WI38 (cell line): ENCODE measurements at regions not wholly inside any gene's neighbourhood (a gene's known extent, or its start where the extent isn't known, plus 50 kb on each side); places are given as distances from the start of the nearest gene placed in this dataset.

Experiments used
- H3K4me3 ChIP-seq: 2 replicates; pipeline ENCODE4 v1.5.1; 2011; ENCODE audit warnings: low read depth, mild to moderate bottlenecking, control low read depth, low read length
- TF ChIP-seq, protein P1 (sequence below): IDR thresholded peaks from 2 replicates; pipeline ENCODE4 v1.5.1; 2012; ENCODE audit warnings: low read depth, mild to moderate bottlenecking, control low read depth, low read length

DNA sequence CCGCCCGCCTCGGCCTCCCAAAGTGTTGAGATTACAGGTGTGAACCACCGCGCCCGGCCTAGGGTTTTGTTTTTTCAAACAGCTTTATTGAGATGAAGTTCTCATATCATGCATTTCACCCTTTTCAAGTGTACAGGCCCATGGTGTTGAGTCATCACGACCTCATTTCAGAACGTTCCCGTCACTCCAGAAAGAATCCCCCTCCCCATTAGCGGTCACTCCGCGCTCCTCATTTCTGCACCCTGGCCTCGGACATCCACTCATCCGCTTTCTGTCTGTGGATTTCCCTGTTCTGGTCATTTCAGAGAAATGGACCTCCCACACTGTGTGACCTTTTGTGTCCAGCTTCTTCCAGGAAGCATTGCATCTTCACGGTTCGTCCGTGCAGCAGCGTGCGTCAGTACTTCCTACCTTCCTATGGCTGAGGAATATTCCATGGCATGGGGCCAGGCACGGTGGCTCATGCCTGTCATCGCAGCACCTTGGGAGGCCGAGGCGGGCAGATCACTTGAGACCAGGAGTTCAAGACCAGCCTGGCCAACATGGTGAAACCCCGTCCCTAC is 135.2 kb upstream of the GSE1 start:
- no peak overlapping the region for H3K4me3 ChIP-seq
- TF ChIP-seq, protein P1, sequence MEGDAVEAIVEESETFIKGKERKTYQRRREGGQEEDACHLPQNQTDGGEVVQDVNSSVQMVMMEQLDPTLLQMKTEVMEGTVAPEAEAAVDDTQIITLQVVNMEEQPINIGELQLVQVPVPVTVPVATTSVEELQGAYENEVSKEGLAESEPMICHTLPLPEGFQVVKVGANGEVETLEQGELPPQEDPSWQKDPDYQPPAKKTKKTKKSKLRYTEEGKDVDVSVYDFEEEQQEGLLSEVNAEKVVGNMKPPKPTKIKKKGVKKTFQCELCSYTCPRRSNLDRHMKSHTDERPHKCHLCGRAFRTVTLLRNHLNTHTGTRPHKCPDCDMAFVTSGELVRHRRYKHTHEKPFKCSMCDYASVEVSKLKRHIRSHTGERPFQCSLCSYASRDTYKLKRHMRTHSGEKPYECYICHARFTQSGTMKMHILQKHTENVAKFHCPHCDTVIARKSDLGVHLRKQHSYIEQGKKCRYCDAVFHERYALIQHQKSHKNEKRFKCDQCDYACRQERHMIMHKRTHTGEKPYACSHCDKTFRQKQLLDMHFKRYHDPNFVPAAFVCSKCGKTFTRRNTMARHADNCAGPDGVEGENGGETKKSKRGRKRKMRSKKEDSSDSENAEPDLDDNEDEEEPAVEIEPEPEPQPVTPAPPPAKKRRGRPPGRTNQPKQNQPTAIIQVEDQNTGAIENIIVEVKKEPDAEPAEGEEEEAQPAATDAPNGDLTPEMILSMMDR = no peak

DNA sequence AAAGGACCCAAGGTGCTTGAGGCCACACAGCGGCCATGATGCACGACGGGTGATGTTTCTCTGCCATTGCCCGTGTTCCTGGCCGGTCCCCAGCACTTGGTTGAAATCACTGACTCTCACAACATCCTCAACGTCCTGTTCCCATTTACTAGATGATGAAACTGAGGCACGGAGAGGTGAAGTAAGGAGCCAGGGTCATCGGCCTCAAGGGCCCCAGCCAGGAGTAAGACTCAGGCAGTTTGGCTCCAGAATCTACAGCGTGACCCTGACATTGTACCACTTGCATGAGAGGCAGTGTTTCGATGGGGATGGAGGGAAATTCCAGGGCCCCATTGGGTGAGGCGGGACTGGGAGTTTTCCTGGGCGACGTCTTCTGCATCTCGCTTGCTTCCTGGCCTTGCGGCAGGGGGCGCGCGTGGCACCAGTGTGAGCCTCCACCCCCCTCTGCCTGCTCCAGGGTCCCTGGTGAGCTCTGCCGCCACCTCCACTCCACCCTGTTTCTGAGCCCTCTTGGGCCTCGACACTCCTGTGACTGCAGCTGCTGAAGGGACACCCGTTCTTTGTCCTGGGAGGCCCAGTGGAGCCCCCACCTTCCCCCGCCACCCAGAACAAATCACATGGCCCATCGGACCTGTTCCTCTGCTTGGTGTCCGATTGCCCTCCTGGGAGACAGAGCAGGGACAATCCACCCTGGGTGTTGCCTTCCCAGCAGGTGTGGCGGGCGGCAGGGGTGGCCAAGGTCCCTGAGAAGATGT is 133.0 kb upstream of the GSE1 start:
- TF ChIP-seq, protein P1 = no peak
- no peak overlapping the region for H3K4me3 ChIP-seq

DNA sequence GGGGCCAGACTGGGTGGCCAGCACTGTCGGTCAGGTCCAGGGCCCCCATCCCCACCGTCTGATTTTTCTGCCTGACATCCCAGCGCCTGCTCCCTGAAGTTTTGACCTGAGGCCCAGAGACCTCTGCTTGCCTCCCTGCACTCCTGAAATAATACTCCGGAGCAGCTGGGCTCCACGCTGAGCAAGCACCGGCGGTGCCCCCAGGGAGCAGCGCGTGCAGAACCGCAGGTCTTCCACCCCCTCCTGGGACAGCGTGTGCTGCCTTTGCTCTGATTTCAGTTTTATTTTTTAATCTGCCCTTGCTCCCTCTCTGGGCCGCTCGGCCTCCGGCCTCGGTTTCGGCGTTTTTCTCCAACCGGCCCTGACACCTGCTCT is 132.4 kb upstream of the GSE1 start:
- no peak overlapping the region for H3K4me3 ChIP-seq

DNA sequence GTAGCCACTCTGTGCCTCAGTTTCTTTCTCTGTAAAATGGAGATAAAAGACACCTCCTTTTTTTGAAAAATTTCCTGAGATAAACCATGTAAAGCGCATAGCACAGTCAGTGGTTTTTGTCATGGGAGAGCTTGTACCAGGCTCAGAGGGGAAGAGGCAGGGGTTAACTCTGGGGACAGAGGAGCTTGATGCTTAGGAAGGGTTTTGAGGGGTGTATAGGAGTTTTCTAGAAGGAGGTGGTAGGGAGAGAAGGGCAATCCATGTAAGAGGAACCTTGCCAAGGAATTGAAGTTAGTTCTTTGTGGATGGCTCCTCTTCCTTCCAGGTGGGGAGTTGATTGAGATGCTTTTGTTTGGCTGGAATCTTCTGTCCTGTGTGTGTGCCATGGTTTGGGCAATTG is 131.9 kb upstream of the GSE1 start:
- H3K4me3 ChIP-seq = no peak overlapping the region
- TF ChIP-seq, protein P1 = no peak

More for the DNA sequence above, 132.4 kb upstream of the GSE1 start:
- TF ChIP-seq, protein P1 = no peak

DNA sequence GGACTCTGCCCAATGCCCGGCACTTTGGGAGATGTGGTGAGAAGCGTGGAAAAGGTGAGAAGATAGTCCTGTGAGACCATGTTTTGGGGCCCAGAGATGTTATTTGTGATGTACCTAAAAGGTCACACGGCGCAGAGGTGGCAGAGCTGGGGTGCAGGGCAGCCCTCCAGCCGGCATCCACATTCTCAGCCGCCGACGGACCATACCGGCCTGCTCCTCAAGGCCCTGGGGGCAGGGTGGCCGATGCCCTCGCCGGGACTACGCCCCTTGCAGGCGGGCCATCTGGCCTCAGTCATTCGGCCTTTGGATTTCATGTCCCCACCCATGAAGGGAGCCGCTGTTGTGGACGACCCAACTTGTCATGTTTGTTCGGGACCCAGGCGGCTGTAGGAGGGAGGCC is 131.4 kb upstream of the GSE1 start:
- H3K4me3 ChIP-seq = no peak overlapping the region
- TF ChIP-seq, protein P1 = no peak

DNA sequence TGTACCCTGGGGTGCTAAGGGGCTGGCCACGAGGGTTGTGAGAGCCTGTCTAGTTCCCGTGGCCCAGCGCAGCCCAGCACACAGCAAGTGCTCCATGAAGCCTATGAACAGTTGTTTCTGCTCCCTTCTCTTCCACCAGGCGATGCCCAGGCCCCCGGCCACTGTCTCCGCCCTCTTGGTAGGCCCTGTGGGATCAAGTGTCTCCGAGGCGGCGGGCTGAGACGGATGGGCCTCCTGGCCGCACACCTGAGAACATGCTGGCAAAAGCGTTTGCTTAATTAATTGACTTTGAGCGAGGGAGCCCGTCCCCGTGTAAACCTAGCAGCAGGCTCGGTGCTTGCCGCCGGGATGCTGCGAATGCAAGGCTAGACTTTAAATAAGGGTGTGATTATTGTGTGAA is 129.7 kb upstream of the GSE1 start:
- H3K4me3 ChIP-seq = no peak overlapping the region
- TF ChIP-seq, protein P1 = no peak
